Activated B cell treated with CpG ODN at 0.5 μM for 24 hours (primary cell): ENCODE measurements at regions not wholly inside any gene's neighbourhood (a gene's known extent, or its start where the extent isn't known, plus 50 kb on each side); places are given as distances from the start of the nearest gene placed in this dataset.

Experiments
- ATAC-seq: fragments of 200-7000 bp; cut with Tn5 transposase; one replicate; pipeline ENCODE4 v1.10.0; 2021; ENCODE audit warnings: low read depth, mild to moderate bottlenecking, moderate library complexity
- CTCF ChIA-PET: fragments of 350-600 bp; sonication (Branson Sonifier 250); formaldehyde crosslinking; loops from one replicate; lab custom pipeline; 2021; ENCODE audit warnings: antibody characterized with exemption; lab: Charles Lee
- POLR2A ChIA-PET: fragments of 350-600 bp; sonication (Branson Sonifier 250); formaldehyde crosslinking; loops from one replicate; lab custom pipeline; 2021; ENCODE audit warnings: antibody characterized with exemption; lab: Charles Lee
- DNase-seq: peaks from one replicate; pipeline ENCODE4 v3.0.0; 2022
- H3K27ac Mint-ChIP-seq: one replicate; pipeline ENCODE4 v1.8.0; 2020; ENCODE audit warnings: mixed read lengths
- H3K27me3 Mint-ChIP-seq: one replicate; pipeline ENCODE4 v1.8.0; 2021; ENCODE audit warnings: mixed read lengths
- H3K36me3 Mint-ChIP-seq: one replicate; pipeline ENCODE4 v1.8.0; 2021; ENCODE audit warnings: low read depth, mixed read lengths
- H3K4me1 Mint-ChIP-seq: one replicate; pipeline ENCODE4 v1.8.0; 2021; ENCODE audit warnings: mixed read lengths
- H3K4me3 Mint-ChIP-seq: one replicate; pipeline ENCODE4 v1.8.0; 2020; ENCODE audit warnings: mild to moderate bottlenecking, mixed read lengths
- H3K9me3 Mint-ChIP-seq: one replicate; pipeline ENCODE4 v1.8.0; 2020; ENCODE audit warnings: mixed read lengths
- CTCF ChIP-seq: fragments of 200-600 bp; IDR thresholded peaks from one replicate; pipeline ENCODE4 v1.8.0; 2022; ENCODE audit warnings: antibody characterized with exemption, mild to moderate bottlenecking
- intact Hi-C: fragments of 100-400 bp; cut with micrococcal nuclease; formaldehyde crosslinking; loops from one replicate; pipeline ENCODE4 v1.15.1; 2024

GRCh38 chr9:102587281-102587680 lies 407.9 kb upstream of the CYLC2 start:
- Mint-ChIP-seq H3K4me3 (no peak overlapping the region), H3K36me3 (no peaks in the 10 kb centered on the region), H3K27me3 (no peaks in the 10 kb centered on the region), H3K4me1 (no peaks in the 10 kb centered on the region), H3K9me3 (no peaks in the 10 kb centered on the region), H3K27ac (no peak overlapping the region)
- intact Hi-C loops: no loop called here
- ChIA-PET CTCF (no interaction called here), POLR2A (no interaction called here)
- ATAC-seq (no peak), DNase-seq (no peak)
- TF ChIP-seq CTCF: no peak

GRCh38 chr9:102569436-102569835 lies 425.7 kb upstream of the CYLC2 start:
- ATAC-seq (no peak), DNase-seq (no peak)
- H3K27ac Mint-ChIP-seq: no peak overlapping the region
- H3K9me3 Mint-ChIP-seq: peaks cover 4% of the 10 kb centered on the region
- H3K4me1 Mint-ChIP-seq: no peaks in the 10 kb centered on the region
- H3K27me3 Mint-ChIP-seq: no peaks in the 10 kb centered on the region
- ChIA-PET POLR2A (no interaction called here), CTCF (no interaction called here)
- H3K4me3 Mint-ChIP-seq: no peak overlapping the region
- TF ChIP-seq CTCF: no peak
- intact Hi-C loops: no loop called here
- no peaks in the 10 kb centered on the region for H3K36me3 Mint-ChIP-seq

GRCh38 chr9:102551346-102551745 lies 443.8 kb upstream of the CYLC2 start:
- Mint-ChIP-seq H3K36me3 (no peaks in the 10 kb centered on the region), H3K27ac (no peak overlapping the region), H3K4me3 (no peak overlapping the region), H3K27me3 (no peaks in the 10 kb centered on the region), H3K4me1 (no peaks in the 10 kb centered on the region), H3K9me3 (peaks cover 16% of the 10 kb centered on the region)
- intact Hi-C loops: no loop called here
- ChIA-PET CTCF (no interaction called here), POLR2A (no interaction called here)
- ATAC-seq: no peak
- no peak for TF ChIP-seq CTCF
- no peak for DNase-seq

- Mint-ChIP-seq H3K9me3 (peaks cover 16% of the 10 kb centered on the region), H3K4me1 (no peaks in the 10 kb centered on the region), H3K27ac (no peak overlapping the region), H3K4me3 (no peak overlapping the region), H3K36me3 (no peaks in the 10 kb centered on the region), H3K27me3 (no peaks in the 10 kb centered on the region)
- DNase-seq: no peak
- POLR2A ChIA-PET: no interaction called here
- TF ChIP-seq CTCF: no peak
- CTCF ChIA-PET: no interaction called here
- intact Hi-C loops: no loop called here
- ATAC-seq: no peak
These were observed 444.2 kb upstream of the CYLC2 start for GRCh38 chr9:102550886-102551285.

- intact Hi-C loops: no loop called here
- no peak overlapping the region for H3K4me3 Mint-ChIP-seq
- no peaks in the 10 kb centered on the region for H3K4me1 Mint-ChIP-seq
- ChIA-PET POLR2A (no interaction called here), CTCF (no interaction called here)
- no peaks in the 10 kb centered on the region for H3K27me3 Mint-ChIP-seq
- no peak for TF ChIP-seq CTCF
- no peak overlapping the region for H3K27ac Mint-ChIP-seq
- ATAC-seq (no peak), DNase-seq (no peak)
- no peaks in the 10 kb centered on the region for H3K36me3 Mint-ChIP-seq
- H3K9me3 Mint-ChIP-seq: peaks cover 16% of the 10 kb centered on the region
These were observed 444.9 kb upstream of the CYLC2 start for GRCh38 chr9:102550266-102550665.
